Ishikawa (cell line): ENCODE measurements at regions not wholly inside any gene's neighbourhood (a gene's known extent, or its start where the extent isn't known, plus 50 kb on each side); places are given as distances from the start of the nearest gene placed in this dataset.

ENCODE experiments used
- CEBPB ChIP-seq: IDR thresholded peaks from 2 replicates; pipeline ENCODE4 v1.6.1; 2012
- CREB1 ChIP-seq: IDR thresholded peaks from 2 replicates; pipeline ENCODE4 v1.6.1; 2012; ENCODE audit warnings: low read depth
- EGR1 ChIP-seq: IDR thresholded peaks from 2 replicates; pipeline ENCODE4 v1.6.1; 2012
- EP300 ChIP-seq: IDR thresholded peaks from 2 replicates; pipeline ENCODE4 v1.6.1; 2012; ENCODE audit warnings: borderline replicate concordance
- FOXM1 ChIP-seq: IDR thresholded peaks from 2 replicates; pipeline ENCODE4 v1.6.1; 2012; ENCODE audit warnings: low read depth, borderline replicate concordance
- MAX ChIP-seq: IDR thresholded peaks from 2 replicates; pipeline ENCODE4 v1.6.1; 2012
- NFIC ChIP-seq: IDR thresholded peaks from 2 replicates; pipeline ENCODE4 v1.6.1; 2012
- RAD21 ChIP-seq: IDR thresholded peaks from 2 replicates; pipeline ENCODE4 v1.6.1; 2012; ENCODE audit warnings: low read depth
- TAF1 ChIP-seq: IDR thresholded peaks from 2 replicates; pipeline ENCODE4 v1.6.1; 2012; ENCODE audit warnings: low read depth, mild to moderate bottlenecking
- TCF12 ChIP-seq: IDR thresholded peaks from 2 replicates; pipeline ENCODE4 v1.6.1; 2012; ENCODE audit warnings: low read depth
- TEAD4 ChIP-seq: IDR thresholded peaks from 2 replicates; pipeline ENCODE4 v1.6.1; 2012
- YY1 ChIP-seq: IDR thresholded peaks from 2 replicates; pipeline ENCODE4 v1.6.1; 2012; ENCODE audit warnings: low read depth
- ZBTB7A ChIP-seq: IDR thresholded peaks from 2 replicates; pipeline ENCODE4 v1.6.1; 2012; ENCODE audit warnings: low read depth
- TF ChIP-seq, protein P1 (sequence below): IDR thresholded peaks from 2 replicates; pipeline ENCODE4 v1.6.1; 2012; ENCODE audit warnings: low read depth, mild to moderate bottlenecking
- TF ChIP-seq, protein P2 (sequence below): IDR thresholded peaks from 2 replicates; pipeline ENCODE4 v1.6.1; 2012

DNA sequence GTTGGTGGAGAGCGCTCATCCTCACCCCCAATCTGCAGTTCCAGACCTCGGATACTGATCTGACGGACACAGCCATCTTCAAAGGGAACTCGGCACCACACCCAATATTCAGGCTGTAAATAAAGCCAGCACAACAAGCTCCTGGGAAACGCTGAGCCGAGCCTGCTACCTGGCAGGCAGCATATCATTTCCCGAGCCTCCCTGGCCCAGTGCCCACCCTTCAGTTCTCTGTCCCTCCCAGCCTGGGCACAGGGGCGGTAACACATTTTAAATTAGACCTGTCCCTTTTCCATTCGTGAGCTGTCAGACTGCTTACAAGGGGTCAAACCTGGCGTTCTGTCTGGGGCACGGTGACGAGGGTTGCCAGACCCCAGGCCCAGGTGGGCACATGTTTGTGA, 250.5 kb downstream of the ARHGAP12 start:
- TF ChIP-seq ZBTB7A = no peak
- TF ChIP-seq CREB1 = no peak
- TF ChIP-seq YY1 = no peak
- no peak for TF ChIP-seq CEBPB
- TF ChIP-seq FOXM1 = no peak
- no peak for TF ChIP-seq MAX
- TF ChIP-seq, protein P1, sequence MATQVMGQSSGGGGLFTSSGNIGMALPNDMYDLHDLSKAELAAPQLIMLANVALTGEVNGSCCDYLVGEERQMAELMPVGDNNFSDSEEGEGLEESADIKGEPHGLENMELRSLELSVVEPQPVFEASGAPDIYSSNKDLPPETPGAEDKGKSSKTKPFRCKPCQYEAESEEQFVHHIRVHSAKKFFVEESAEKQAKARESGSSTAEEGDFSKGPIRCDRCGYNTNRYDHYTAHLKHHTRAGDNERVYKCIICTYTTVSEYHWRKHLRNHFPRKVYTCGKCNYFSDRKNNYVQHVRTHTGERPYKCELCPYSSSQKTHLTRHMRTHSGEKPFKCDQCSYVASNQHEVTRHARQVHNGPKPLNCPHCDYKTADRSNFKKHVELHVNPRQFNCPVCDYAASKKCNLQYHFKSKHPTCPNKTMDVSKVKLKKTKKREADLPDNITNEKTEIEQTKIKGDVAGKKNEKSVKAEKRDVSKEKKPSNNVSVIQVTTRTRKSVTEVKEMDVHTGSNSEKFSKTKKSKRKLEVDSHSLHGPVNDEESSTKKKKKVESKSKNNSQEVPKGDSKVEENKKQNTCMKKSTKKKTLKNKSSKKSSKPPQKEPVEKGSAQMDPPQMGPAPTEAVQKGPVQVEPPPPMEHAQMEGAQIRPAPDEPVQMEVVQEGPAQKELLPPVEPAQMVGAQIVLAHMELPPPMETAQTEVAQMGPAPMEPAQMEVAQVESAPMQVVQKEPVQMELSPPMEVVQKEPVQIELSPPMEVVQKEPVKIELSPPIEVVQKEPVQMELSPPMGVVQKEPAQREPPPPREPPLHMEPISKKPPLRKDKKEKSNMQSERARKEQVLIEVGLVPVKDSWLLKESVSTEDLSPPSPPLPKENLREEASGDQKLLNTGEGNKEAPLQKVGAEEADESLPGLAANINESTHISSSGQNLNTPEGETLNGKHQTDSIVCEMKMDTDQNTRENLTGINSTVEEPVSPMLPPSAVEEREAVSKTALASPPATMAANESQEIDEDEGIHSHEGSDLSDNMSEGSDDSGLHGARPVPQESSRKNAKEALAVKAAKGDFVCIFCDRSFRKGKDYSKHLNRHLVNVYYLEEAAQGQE = no peak
- TF ChIP-seq, protein P2, sequence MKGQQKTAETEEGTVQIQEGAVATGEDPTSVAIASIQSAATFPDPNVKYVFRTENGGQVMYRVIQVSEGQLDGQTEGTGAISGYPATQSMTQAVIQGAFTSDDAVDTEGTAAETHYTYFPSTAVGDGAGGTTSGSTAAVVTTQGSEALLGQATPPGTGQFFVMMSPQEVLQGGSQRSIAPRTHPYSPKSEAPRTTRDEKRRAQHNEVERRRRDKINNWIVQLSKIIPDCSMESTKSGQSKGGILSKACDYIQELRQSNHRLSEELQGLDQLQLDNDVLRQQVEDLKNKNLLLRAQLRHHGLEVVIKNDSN = no peak
- no peak for TF ChIP-seq TCF12
- TF ChIP-seq TAF1 = no peak

GRCh38 chr10:31677195-31678138, 251.2 kb downstream of the ARHGAP12 start:
- TF ChIP-seq ZBTB7A = no peak
- TF ChIP-seq CEBPB = no peak
- TF ChIP-seq RAD21 = no peak
- no peak for TF ChIP-seq MAX
- TF ChIP-seq EGR1 = no peak
- no peak for TF ChIP-seq YY1
- TF ChIP-seq EP300 = no peak
- TF ChIP-seq TEAD4 = no peak
- TF ChIP-seq FOXM1 = no peak
- TF ChIP-seq TCF12 = no peak
- TF ChIP-seq CREB1 = no peak
- no peak for TF ChIP-seq TAF1
- TF ChIP-seq, protein P2 = no peak
- TF ChIP-seq, protein P1 = no peak
- TF ChIP-seq NFIC = no peak

- no peak for TF ChIP-seq CREB1
- no peak for TF ChIP-seq CEBPB
- TF ChIP-seq YY1 = no peak
- no peak for TF ChIP-seq ZBTB7A
- no peak for TF ChIP-seq MAX
- TF ChIP-seq EP300 = no peak
- TF ChIP-seq, protein P2 = no peak
- TF ChIP-seq EGR1 = no peak
- TF ChIP-seq, protein P1 = no peak
- no peak for TF ChIP-seq FOXM1
- no peak for TF ChIP-seq RAD21
- TF ChIP-seq TAF1 = no peak
- no peak for TF ChIP-seq TEAD4
- TF ChIP-seq NFIC = no peak
- TF ChIP-seq TCF12 = no peak
These were observed 252.9 kb downstream of the ARHGAP12 start for GRCh38 chr10:31675726-31676125.
